ENCODE measurements at regions not wholly inside any gene's neighbourhood (a gene's known extent, or its start where the extent isn't known, plus 50 kb on each side); places are given as distances from the start of the nearest gene placed in this dataset.

GRCh38 chr9:91160181-91160580 is 201.5 kb downstream of the AUH start:
- H3K9me3 ChIP-seq (ENCODE audit: insufficient read depth, low read length, severe bottlenecking), result no peaks in the 10 kb centered on the region
- no peak for DNase-seq
- no peaks in the 10 kb centered on the region for H3K27me3 ChIP-seq (ENCODE audit: insufficient read depth, low read length, poor library complexity)
- H3K79me2 ChIP-seq (ENCODE audit: insufficient read depth, low read length), result no peaks in the 10 kb centered on the region
- no peak overlapping the region for H2AFZ ChIP-seq (ENCODE audit: low read depth, low read length)
- no peak overlapping the region for H3K4me2 ChIP-seq (ENCODE audit: insufficient read depth, low read length)
- H3K27ac ChIP-seq (ENCODE audit: low read length), result no peak overlapping the region
- ATAC-seq (ENCODE audit: insufficient read depth, low read depth), result no peak
- H3K4me1 ChIP-seq (ENCODE audit: insufficient read depth, low read length), result peaks cover 24% of the 10 kb centered on the region
- H4K20me1 ChIP-seq (ENCODE audit: insufficient read depth, low read length), result no peaks in the 10 kb centered on the region
- H3K9ac ChIP-seq (ENCODE audit: low read depth, low read length), result no peak overlapping the region
- H3K36me3 ChIP-seq (ENCODE audit: insufficient read depth, low read length), result no peaks in the 10 kb centered on the region
- no peak overlapping the region for H3K4me3 ChIP-seq (ENCODE audit: low read depth in 1 of 2, low read length in 2 of 2)
- no peak for TF ChIP-seq CTCF (IDR thresholded peaks at IDR 0.05; ENCODE audit: borderline replicate concordance, extremely low read depth, low read length, poor library complexity, severe bottlenecking)
- TF ChIP-seq EZH2 (IDR thresholded peaks at IDR 0.05; ENCODE audit: borderline replicate concordance, low read depth, low read length, severe bottlenecking), result no peak

GRCh38 chr9:91160599-91161464 is 200.9 kb downstream of the AUH start:
- Histone ChIP-seq H3K4me2 (ENCODE audit: insufficient read depth, low read length) (no peak overlapping the region), H3K27me3 (ENCODE audit: insufficient read depth, low read length, poor library complexity) (no peaks in the 10 kb centered on the region), H3K4me1 (ENCODE audit: insufficient read depth, low read length) (peaks cover 25% of the 10 kb centered on the region), H3K27ac (ENCODE audit: low read length) (no peak overlapping the region), H3K36me3 (ENCODE audit: insufficient read depth, low read length) (no peaks in the 10 kb centered on the region), H3K4me3 (ENCODE audit: low read depth in 1 of 2, low read length in 2 of 2) (no peak overlapping the region), H2AFZ (ENCODE audit: low read depth, low read length) (no peak overlapping the region), H3K9me3 (ENCODE audit: insufficient read depth, low read length, severe bottlenecking) (no peaks in the 10 kb centered on the region), H4K20me1 (ENCODE audit: insufficient read depth, low read length) (no peaks in the 10 kb centered on the region), H3K79me2 (ENCODE audit: insufficient read depth, low read length) (no peaks in the 10 kb centered on the region), H3K9ac (ENCODE audit: low read depth, low read length) (no peak overlapping the region)
- TF ChIP-seq CTCF (IDR thresholded peaks at IDR 0.05; ENCODE audit: borderline replicate concordance, extremely low read depth, low read length, poor library complexity, severe bottlenecking) (no peak), EZH2 (IDR thresholded peaks at IDR 0.05; ENCODE audit: borderline replicate concordance, low read depth, low read length, severe bottlenecking) (no peak)
- DNase-seq, result no peak
- no peak for ATAC-seq (ENCODE audit: insufficient read depth, low read depth)

GRCh38 chr9:91161465-91162300 is 200.0 kb downstream of the AUH start:
- TF ChIP-seq EZH2 (IDR thresholded peaks at IDR 0.05; ENCODE audit: borderline replicate concordance, low read depth, low read length, severe bottlenecking) (no peak), CTCF (IDR thresholded peaks at IDR 0.05; ENCODE audit: borderline replicate concordance, extremely low read depth, low read length, poor library complexity, severe bottlenecking) (peak; percentile 12)
- DNase-seq (no peak), ATAC-seq (ENCODE audit: insufficient read depth, low read depth) (no peak)
- Histone ChIP-seq H3K27me3 (ENCODE audit: insufficient read depth, low read length, poor library complexity) (no peaks in the 10 kb centered on the region), H3K79me2 (ENCODE audit: insufficient read depth, low read length) (no peaks in the 10 kb centered on the region), H3K36me3 (ENCODE audit: insufficient read depth, low read length) (no peaks in the 10 kb centered on the region), H3K9ac (ENCODE audit: low read depth, low read length) (no peak overlapping the region), H3K4me1 (ENCODE audit: insufficient read depth, low read length) (peaks cover 25% of the 10 kb centered on the region), H3K4me2 (ENCODE audit: insufficient read depth, low read length) (no peak overlapping the region), H3K9me3 (ENCODE audit: insufficient read depth, low read length, severe bottlenecking) (no peaks in the 10 kb centered on the region), H4K20me1 (ENCODE audit: insufficient read depth, low read length) (no peaks in the 10 kb centered on the region), H3K27ac (ENCODE audit: low read length) (no peak overlapping the region), H2AFZ (ENCODE audit: low read depth, low read length) (no peak overlapping the region), H3K4me3 (ENCODE audit: low read depth in 1 of 2, low read length in 2 of 2) (no peak overlapping the region)

Measured in DND-41 (cell line).